IMR-90 (cell line): ENCODE measurements at regions not wholly inside any gene's neighbourhood (a gene's known extent, or its start where the extent isn't known, plus 50 kb on each side); places are given as distances from the start of the nearest gene placed in this dataset.

Experiments used
- ATAC-seq: fragments of 200-7000 bp; cut with Tn5 transposase; 2 replicates; pipeline ENCODE4 v1.9.1; 2020; ENCODE audit warnings: low read depth, mild to moderate bottlenecking, moderate library complexity
- BruUV-seq: library from RNA; stranded (reverse); fragments of 400-500 nt; replicated peaks from 2 replicates; lab custom pipeline; 2021; lab: Mats Ljungman, UMichigan
- CTCF ChIA-PET: fragments of 300-600 bp; formaldehyde crosslinking; extraction: SDS; loops from one replicate; lab custom pipeline; 2021; ENCODE audit warnings: antibody characterized with exemption; lab: Yijun Ruan, JAX
- POLR2A ChIA-PET: fragments of 300-600 bp; sonication (Branson Sonifier 250); formaldehyde crosslinking; loops from one replicate; lab custom pipeline; 2022; ENCODE audit warnings: antibody characterized with exemption; ENCODE audit not compliant: unreplicated experiment; lab: Charles Lee
- DNase-seq: peaks from one replicate; pipeline ENCODE4 v3.0.0; 2013
- H2AFZ ChIP-seq: replicated peaks from 2 replicates; pipeline ENCODE3; 2013; ENCODE audit warnings: low read length, mild to moderate bottlenecking; ENCODE audit not compliant: poor library complexity
- H2AK5ac ChIP-seq: 2 replicates; pipeline ENCODE4 v1.6.1; 2013; ENCODE audit warnings: low read depth, low read length, inconsistent platforms
- H2AK9ac ChIP-seq: replicated peaks from 2 replicates; pipeline ENCODE3; 2013; ENCODE audit warnings: mild to moderate bottlenecking, low read depth, low read length, moderate library complexity; ENCODE audit not compliant: poor library complexity
- H2BK120ac ChIP-seq: 2 replicates; pipeline ENCODE4 v1.6.1; 2013; ENCODE audit warnings: low read depth, low read length, inconsistent platforms
- H2BK15ac ChIP-seq: 3 replicates; pipeline ENCODE4 v1.6.1; 2013; ENCODE audit warnings: low read depth, low read length, inconsistent platforms
- H2BK20ac ChIP-seq: 2 replicates; pipeline ENCODE4 v1.6.1; 2013; ENCODE audit warnings: low read depth, mild to moderate bottlenecking, inconsistent platforms, low read length, moderate library complexity
- H2BK5ac ChIP-seq: 2 replicates; pipeline ENCODE4 v1.6.1; 2013; ENCODE audit warnings: mild to moderate bottlenecking, low read depth, low read length, inconsistent platforms; ENCODE audit not compliant: poor library complexity, severe bottlenecking
- H3K14ac ChIP-seq: replicated peaks from 2 replicates; pipeline ENCODE4 v1.6.1; 2013; ENCODE audit warnings: low read depth, low read length, inconsistent platforms
- H3K18ac ChIP-seq: 2 replicates; pipeline ENCODE4 v1.6.1; 2013; ENCODE audit warnings: low read depth, low read length, control low read depth
- H3K23ac ChIP-seq: 2 replicates; pipeline ENCODE4 v1.6.1; 2013; ENCODE audit warnings: low read depth, low read length, inconsistent platforms
- H3K27ac ChIP-seq: 2 replicates; pipeline ENCODE4 v1.5.1; 2013; ENCODE audit warnings: mild to moderate bottlenecking, control low read depth, low read length; ENCODE audit not compliant: insufficient read depth
- H3K27me3 ChIP-seq: 2 replicates; pipeline ENCODE4 v1.6.1; 2013; ENCODE audit warnings: low read length; ENCODE audit not compliant: control insufficient read depth, insufficient read depth
- H3K36me3 ChIP-seq: 2 replicates; pipeline ENCODE4 v1.6.1; 2013; ENCODE audit warnings: low read length, mixed read lengths; ENCODE audit not compliant: control insufficient read depth, insufficient read depth
- H3K4ac ChIP-seq: 2 replicates; pipeline ENCODE4 v1.6.1; 2013; ENCODE audit warnings: low read depth, low read length, inconsistent platforms
- H3K4me1 ChIP-seq: 2 replicates; pipeline ENCODE4 v1.6.1; 2013; ENCODE audit warnings: low read length, mixed read lengths; ENCODE audit not compliant: control insufficient read depth, insufficient read depth
- H3K4me2 ChIP-seq: 2 replicates; pipeline ENCODE4 v1.6.1; 2013; ENCODE audit warnings: low read depth, mild to moderate bottlenecking, control low read depth, low read length, moderate library complexity
- H3K4me3 ChIP-seq: 2 replicates; pipeline ENCODE4 v1.5.1; 2013; ENCODE audit warnings: low read depth, mild to moderate bottlenecking, control low read depth, low read length, moderate library complexity; ENCODE audit not compliant: insufficient read depth
- H3K56ac ChIP-seq: 2 replicates; pipeline ENCODE4 v1.6.1; 2013; ENCODE audit warnings: low read length, inconsistent platforms; ENCODE audit not compliant: insufficient read depth; ENCODE audit errors: extremely low read depth
- H3K79me1 ChIP-seq, 2 experiments: 2 replicates each; pipeline ENCODE4 v1.6.1; 2013; ENCODE audit warnings: low read length in 2 of 2, inconsistent platforms in 1 of 2, low read depth in 1 of 2
- H3K9ac ChIP-seq: 2 replicates; pipeline ENCODE4 v1.6.1; 2013; ENCODE audit warnings: low read depth, low read length, control low read depth
- H3K9me1 ChIP-seq: 2 replicates; pipeline ENCODE4 v1.6.1; 2013; ENCODE audit warnings: low read length, inconsistent platforms; ENCODE audit not compliant: insufficient read depth
- H3K9me3 ChIP-seq: 2 replicates; pipeline ENCODE4 v1.6.1; 2013; ENCODE audit warnings: low read length; ENCODE audit not compliant: control insufficient read depth, insufficient read depth
- H4K20me1 ChIP-seq: 2 replicates; pipeline ENCODE4 v1.6.1; 2013; ENCODE audit warnings: low read length, inconsistent platforms; ENCODE audit not compliant: insufficient read depth
- H4K5ac ChIP-seq: 2 replicates; pipeline ENCODE4 v1.6.1; 2013; ENCODE audit warnings: mild to moderate bottlenecking, low read depth, low read length, control low read depth
- H4K8ac ChIP-seq, 2 experiments: 2 replicates each; pipeline ENCODE4 v1.6.1; 2013; ENCODE audit warnings: low read depth in 2 of 2, low read length in 2 of 2, control low read depth in 1 of 2, inconsistent platforms in 1 of 2
- H4K91ac ChIP-seq: 2 replicates; pipeline ENCODE4 v1.6.1; 2013; ENCODE audit warnings: low read depth, low read length, inconsistent platforms; ENCODE audit not compliant: insufficient read depth
- BHLHE40 ChIP-seq: fragments of 150-350 bp; IDR thresholded peaks from 2 replicates; pipeline ENCODE4 v1.6.1; 2016; ENCODE audit warnings: mild to moderate bottlenecking, low read depth, low read length
- CEBPB ChIP-seq: IDR thresholded peaks from 2 replicates; pipeline ENCODE4 v1.6.1; 2012; ENCODE audit warnings: low read depth, low read length, improper control_type of control experiment
- CHD1 ChIP-seq: IDR thresholded peaks from 2 replicates; pipeline ENCODE4 v1.6.1; 2012; ENCODE audit warnings: low read depth, low read length, improper control_type of control experiment
- CTCF ChIP-seq: conservative IDR thresholded peaks from 2 replicates; pipeline ENCODE4 v1.5.1; 2012; ENCODE audit warnings: mild to moderate bottlenecking, low read depth, low read length, improper control_type of control experiment
- ELK1 ChIP-seq: fragments of 150-350 bp; IDR thresholded peaks from 2 replicates; pipeline ENCODE4 v1.6.1; 2016; ENCODE audit warnings: low read depth, mild to moderate bottlenecking, low read length, moderate library complexity, borderline replicate concordance
- FOS ChIP-seq: fragments of 150-350 bp; IDR thresholded peaks from 2 replicates; pipeline ENCODE4 v1.6.1; 2016; ENCODE audit warnings: low read depth, low read length
- MAFK ChIP-seq: IDR thresholded peaks from 2 replicates; pipeline ENCODE4 v1.6.1; 2012; ENCODE audit warnings: low read depth, low read length, improper control_type of control experiment
- MAZ ChIP-seq: IDR thresholded peaks from 2 replicates; pipeline ENCODE4 v1.6.1; 2012; ENCODE audit warnings: low read depth, mild to moderate bottlenecking, low read length, improper control_type of control experiment, moderate library complexity, borderline replicate concordance
- MXI1 ChIP-seq: IDR thresholded peaks from 2 replicates; pipeline ENCODE4 v1.6.1; 2012; ENCODE audit warnings: low read depth, mild to moderate bottlenecking, low read length, moderate library complexity, borderline replicate concordance
- NFE2L2 ChIP-seq: fragments of 150-350 bp; IDR thresholded peaks from 2 replicates; pipeline ENCODE4 v1.6.1; 2016; ENCODE audit warnings: low read depth, mild to moderate bottlenecking, low read length
- POLR2A ChIP-seq: IDR thresholded peaks from 2 replicates; pipeline ENCODE4 v1.6.1; 2012; ENCODE audit warnings: mild to moderate bottlenecking, low read depth, low read length
- RAD21 ChIP-seq: IDR thresholded peaks from 2 replicates; pipeline ENCODE4 v1.6.1; 2012; ENCODE audit warnings: low read length, improper control_type of control experiment
- RCOR1 ChIP-seq: IDR thresholded peaks from 2 replicates; pipeline ENCODE4 v1.6.1; 2012; ENCODE audit warnings: mild to moderate bottlenecking, low read length, improper control_type of control experiment; ENCODE audit not compliant: insufficient replicate concordance
- RFX5 ChIP-seq: IDR thresholded peaks from 2 replicates; pipeline ENCODE4 v1.8.0; 2012; ENCODE audit warnings: low read depth, mild to moderate bottlenecking, low read length, moderate library complexity
- SMC3 ChIP-seq: fragments of 150-350 bp; IDR thresholded peaks from 2 replicates; pipeline ENCODE4 v1.6.1; 2016; ENCODE audit warnings: low read depth, mild to moderate bottlenecking, antibody characterized with exemption, low read length, moderate library complexity
- USF2 ChIP-seq: fragments of 150-350 bp; IDR thresholded peaks from 2 replicates; pipeline ENCODE4 v1.6.1; 2017; ENCODE audit warnings: mild to moderate bottlenecking, antibody characterized with exemption, low read length, low read depth
- WGBS, 2 experiments: methylation state at CpG; one replicate each; pipeline versions ENCODE4 v1.1.5 to v1.1.7; 2013; ENCODE audit warnings: missing lambda C conversion rate in 2 of 2; ENCODE audit not compliant: insufficient read length in 1 of 2; ENCODE audit errors: extremely low coverage in 2 of 2; 5-methylcytosine and 5-hydroxymethylcytosine counted together
- dilution Hi-C: fragments of 300-500 bp; cut with HindIII; formaldehyde crosslinking; loops from one replicate; pipeline ENCODE4 v1.14.3; 2018; ENCODE audit warnings: low sequenced_read_pairs; ENCODE audit not compliant: unreplicated experiment
- in situ Hi-C: fragments of 300-500 bp; cut with MboI; formaldehyde crosslinking; loops from 3 replicates; pipeline ENCODE4 v1.14.3; 2019; ENCODE audit warnings: low sequenced_read_pairs, inconsistent platforms, mixed read lengths
- intact Hi-C: fragments of 100-400 bp; cut with micrococcal nuclease; formaldehyde crosslinking; loops from 2 replicates; pipeline ENCODE4 v1.10.0; 2022

- Histone ChIP-seq H3K4me3 (no peak overlapping the region), H2BK5ac (no peak overlapping the region), H2BK120ac (no peak overlapping the region), H3K27me3 (no peaks in the 10 kb centered on the region), H3K9ac (no peak overlapping the region), H3K9me3 (peaks cover 7% of the 10 kb centered on the region), H3K18ac (no peak overlapping the region), H3K56ac (no peak overlapping the region), H3K9me1 (no peaks in the 10 kb centered on the region), H2AFZ (no peak overlapping the region), H4K20me1 (no peaks in the 10 kb centered on the region), H4K8ac (no peak overlapping the region), H4K5ac (no peak overlapping the region), H3K23ac (no peak overlapping the region), H2BK20ac (no peak overlapping the region), H4K91ac (no peak overlapping the region), H3K27ac (no peak overlapping the region), H3K4ac (no peak overlapping the region), H3K4me2 (no peak overlapping the region), H2BK15ac (no peak overlapping the region), H2AK9ac (no peak overlapping the region), H3K79me1 (no peaks in the 10 kb centered on the region), H3K36me3 (no peaks in the 10 kb centered on the region), H3K14ac (no peak overlapping the region), H3K4me1 (no peaks in the 10 kb centered on the region), H2AK5ac (no peak overlapping the region)
- DNase-seq = no peak
- dilution Hi-C loops = no loop called here
- whole genome bisulfite sequencing, 2 experiments = no CpG with 5 or more reads among the region's 3 CpGs
- no TSS peak for BruUV-seq
- no peak for ATAC-seq
- POLR2A ChIA-PET = no interaction called here
- no peak for TF ChIP-seq MXI1
- no peak for TF ChIP-seq FOS
- TF ChIP-seq CHD1 = no peak
- TF ChIP-seq RFX5 = no peak
- TF ChIP-seq ELK1 = no peak
- TF ChIP-seq CTCF = no peak
- no peak for TF ChIP-seq NFE2L2
- no peak for TF ChIP-seq MAZ
- TF ChIP-seq POLR2A = no peak
- TF ChIP-seq CEBPB = no peak
- no peak for TF ChIP-seq RCOR1
- no peak for TF ChIP-seq MAFK
- no peak for TF ChIP-seq USF2
- TF ChIP-seq SMC3 = no peak
- TF ChIP-seq RAD21 = no peak
- TF ChIP-seq BHLHE40 = no peak
- intact Hi-C loops = no loop called here
- CTCF ChIA-PET = interaction anchor here (0.6 kb wide), 1 partner anchor 11 kb away, joined by 3 read pairs; no protein-coding TSS in a partner anchor
- in situ Hi-C loops = no loop called here
Measured at GRCh38 chr4:171516694-171517093, 296.5 kb upstream of the GALNTL6 start.
